GM19351 (cell line): ENCODE measurements at regions not wholly inside any gene's neighbourhood (a gene's known extent, or its start where the extent isn't known, plus 50 kb on each side); places are given as distances from the start of the nearest gene placed in this dataset.
A peak's percentile ranks its signal among the peaks of the same experiment; 100 is the strongest.
"Not testable (repeated sequence)": the region's sequence is repeated elsewhere in the genome, so short reads cannot be mapped to it uniquely, and the experiment has no call there.

Experiments used
- ATAC-seq: cut with Tn5 transposase; IDR thresholded peaks from one replicate; pipeline ENCODE4 v1.9.1; 2021; ENCODE audit warnings: mild to moderate bottlenecking, moderate library complexity; ENCODE audit not compliant: unreplicated experiment

DNA sequence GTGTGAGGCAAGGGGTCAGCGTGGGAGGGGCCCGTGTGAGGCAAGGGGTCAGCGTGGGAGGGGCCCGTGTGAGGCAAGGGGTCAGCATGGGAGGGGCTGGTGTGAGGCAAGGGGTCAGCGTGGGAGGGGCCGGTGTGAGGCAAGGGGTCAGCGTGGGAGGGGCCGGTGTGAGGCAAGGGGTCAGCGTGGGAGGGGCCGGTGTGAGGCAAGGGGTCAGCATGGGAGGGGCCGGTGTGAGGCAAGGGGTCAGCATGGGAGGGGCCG is 119.2 kb downstream of the SEPTIN14 start:
- not testable (repeated sequence) for ATAC-seq

DNA sequence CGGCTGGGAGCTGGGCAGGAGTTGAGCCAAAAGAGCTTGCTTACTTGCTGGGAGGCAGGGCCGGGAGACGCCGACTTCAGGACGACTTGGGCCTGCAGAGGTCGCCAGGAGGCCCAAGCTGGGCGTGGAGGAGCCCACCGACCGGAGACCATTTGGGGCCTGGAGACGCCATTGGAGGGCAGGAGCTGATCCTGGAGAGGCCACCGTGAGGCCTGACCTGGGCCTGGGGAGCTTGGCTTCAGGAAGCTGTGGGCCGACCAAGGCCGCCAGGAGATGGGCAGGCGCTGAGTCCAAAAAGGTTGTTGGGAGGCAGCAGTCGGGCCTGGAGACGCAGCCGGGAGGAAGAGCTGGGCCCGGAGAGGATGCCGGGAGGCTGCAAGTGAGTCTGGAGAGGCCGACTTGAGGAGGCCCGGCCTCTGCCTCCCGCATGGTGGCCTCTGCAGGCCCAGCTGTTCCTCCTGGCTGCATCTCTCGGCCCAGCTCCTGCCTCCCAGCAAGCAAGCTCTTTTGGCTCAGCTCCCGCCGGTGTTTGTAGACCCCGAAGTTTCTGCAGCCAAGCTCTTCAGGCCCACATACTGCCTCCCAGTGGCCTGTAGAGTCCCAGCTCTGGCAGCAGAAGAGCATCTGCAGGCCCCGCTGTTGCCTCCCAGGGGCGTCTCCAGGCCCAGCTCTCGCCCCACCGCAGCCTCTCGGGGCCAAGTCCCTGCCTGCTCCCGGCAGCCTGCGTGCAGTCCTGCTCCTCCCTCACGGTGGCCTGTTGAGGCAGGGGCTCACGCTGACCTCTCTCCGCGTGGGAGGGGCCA is 119.7 kb downstream of the SEPTIN14 start:
- not testable (repeated sequence) for ATAC-seq

DNA sequence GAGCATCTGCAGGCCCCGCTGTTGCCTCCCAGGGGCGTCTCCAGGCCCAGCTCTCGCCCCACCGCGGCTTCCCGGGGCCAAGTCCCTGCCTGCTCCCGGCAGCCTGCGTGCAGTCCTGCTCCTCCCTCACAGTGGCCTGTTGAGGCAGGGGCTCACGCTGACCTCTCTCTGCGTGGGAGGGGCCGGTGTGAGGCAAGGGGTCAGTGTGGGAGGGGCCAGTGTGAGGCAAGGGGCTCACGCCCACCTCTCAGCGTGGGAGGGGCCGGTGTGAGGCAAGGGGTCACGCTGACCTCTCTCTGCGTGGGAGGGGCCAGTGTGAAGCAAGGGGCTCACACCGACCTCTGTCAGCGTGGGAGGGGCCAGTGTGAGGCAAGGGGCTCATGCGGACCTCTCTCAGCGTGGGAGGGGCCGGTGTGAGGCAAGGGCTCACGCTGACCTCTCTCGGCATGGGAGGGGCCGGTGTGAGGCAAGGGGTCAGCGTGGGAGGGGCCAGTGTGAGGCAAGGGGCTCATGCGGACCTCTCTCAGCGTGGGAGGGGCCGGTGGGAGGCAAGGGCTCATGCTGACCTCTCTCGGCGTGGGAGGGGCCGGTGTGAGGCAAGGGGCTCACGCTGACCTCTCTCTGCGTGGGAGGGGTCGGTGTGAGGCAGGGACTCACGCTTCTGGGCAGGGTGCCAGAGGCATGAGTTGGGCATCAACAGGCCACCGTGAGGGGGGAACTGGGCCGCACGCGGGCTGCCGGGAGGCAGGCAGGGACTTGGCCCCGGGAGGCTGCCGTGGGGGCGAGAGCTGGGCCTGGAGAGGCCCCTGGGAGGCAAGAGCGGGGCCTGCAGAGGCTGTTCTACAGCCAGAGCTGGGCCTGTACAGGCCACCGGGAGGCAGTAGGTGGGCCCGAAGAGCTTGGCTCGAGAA is 120.6 kb downstream of the SEPTIN14 start:
- ATAC-seq, result not testable (repeated sequence)

DNA sequence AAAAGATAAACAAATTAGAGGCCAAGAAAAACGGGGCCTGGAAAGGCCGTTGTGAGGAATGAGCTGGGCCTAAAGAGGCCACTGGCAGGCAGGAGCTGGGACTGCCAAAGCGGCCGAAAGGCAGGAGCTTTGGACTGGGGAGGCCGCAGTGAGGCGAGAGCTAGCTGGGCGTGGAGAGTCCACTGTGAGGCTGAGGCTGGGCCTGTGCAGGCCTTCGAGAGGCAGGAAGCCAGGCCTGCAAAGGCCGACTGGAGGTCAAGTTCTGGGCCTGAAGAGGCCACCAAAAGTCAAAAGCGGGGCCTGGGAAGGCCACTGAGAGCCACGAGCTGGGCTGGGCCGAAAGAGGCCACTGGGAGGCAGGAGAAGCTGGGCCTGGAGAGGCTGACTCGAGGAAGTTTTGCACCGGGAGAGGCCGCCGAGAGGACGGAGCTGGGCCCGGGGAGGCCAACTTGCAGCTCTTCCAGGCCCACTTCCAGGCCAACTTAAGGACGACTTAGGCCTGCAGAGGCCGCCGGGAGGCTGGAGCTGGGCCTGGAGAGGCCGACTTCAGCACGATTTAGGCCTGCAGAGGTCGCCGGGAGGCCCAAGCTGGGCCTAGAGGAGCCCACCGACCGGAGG is 121.8 kb downstream of the SEPTIN14 start:
- not testable (repeated sequence) for ATAC-seq

DNA sequence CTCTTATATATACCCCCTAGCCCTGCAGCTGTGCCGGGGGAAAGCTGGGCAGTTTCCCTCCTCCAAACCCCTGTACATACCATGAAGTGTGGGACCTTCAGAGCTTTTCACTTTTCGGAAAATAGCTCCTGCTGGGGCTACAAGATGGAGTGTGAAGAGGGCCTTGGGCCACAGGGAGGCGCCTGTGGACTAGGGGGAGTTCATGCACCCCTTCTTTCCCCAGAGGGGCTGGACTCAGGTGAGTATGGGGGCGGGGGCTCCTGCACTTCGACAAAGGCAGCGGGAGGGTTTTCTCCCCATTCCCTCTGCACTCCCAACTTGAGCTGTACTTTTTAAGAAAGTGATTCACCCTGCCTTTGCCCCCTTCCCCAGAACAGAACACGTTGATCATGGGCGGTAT is 122.5 kb downstream of the SEPTIN14 start:
- not testable (repeated sequence) for ATAC-seq

DNA sequence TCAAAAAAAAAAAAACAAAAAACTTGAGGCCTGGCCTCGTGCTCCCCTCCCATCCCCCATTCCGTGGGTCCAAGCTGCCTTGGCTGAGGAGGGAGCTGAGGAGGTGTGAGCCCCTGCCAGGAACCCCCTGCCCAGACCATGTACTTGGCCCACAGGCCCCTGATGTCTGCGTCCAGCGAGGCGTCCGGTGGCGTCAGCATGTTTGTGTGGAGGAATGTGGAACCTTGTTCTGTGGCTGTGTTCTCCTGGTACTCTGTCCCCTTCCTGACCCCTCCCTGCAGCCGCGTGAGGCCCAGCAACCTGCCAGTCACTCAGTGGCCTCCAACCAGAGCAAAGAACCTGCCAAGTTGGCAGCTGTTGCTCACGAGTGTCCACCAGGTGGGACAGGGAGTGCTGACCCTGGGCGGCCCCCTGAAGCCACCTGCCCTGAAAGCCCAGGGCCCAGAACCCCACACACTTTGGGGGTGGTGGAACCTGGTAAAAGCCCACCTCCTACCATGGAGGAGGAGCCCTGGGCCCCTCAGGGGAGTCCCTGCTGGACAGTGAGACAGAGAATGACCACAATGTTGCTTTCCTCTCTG is 125.8 kb downstream of the SEPTIN14 start:
- ATAC-seq, result not testable (repeated sequence)

DNA sequence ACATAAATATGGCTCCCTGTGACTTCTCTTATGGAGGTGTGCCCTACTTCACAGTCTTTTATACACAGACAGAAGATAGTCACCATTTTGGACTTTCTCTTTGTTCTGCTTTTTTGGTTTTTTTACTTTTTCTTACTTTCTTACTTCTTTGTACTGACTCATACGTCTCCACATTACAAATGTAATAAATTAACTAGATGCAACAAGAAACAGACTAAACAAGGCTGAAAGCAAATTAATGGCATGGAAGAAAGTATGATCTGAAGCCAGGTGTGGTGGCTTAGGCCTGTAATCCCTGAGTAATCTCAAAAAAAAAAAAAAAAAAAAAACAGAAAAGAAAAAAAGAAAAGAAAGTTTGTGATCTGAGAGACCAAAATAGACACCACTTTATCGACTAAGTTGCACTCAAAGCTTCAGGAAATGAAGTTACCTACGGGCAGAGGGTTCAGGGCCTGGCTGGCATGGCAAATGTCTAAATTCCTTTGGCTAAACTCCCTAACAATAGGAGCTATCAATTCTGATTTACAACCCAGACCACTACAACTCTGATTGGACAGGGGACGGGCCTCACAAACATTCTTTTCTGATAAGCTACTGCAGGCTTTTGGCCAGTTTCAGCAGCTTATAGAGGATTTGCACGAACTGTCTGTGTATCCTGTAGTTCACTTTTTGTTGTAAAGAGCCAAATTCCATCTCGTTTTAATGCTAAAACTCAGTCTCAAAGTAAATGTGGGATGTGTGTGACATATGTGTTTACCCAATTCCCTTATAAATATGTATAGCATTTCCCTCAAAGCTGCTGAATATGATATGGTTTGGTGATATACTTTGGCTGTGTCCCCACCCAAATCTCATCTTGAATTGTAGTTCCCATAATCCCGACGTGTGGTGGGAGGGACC is 129.1 kb downstream of the SEPTIN14 start:
- no peak for ATAC-seq

DNA sequence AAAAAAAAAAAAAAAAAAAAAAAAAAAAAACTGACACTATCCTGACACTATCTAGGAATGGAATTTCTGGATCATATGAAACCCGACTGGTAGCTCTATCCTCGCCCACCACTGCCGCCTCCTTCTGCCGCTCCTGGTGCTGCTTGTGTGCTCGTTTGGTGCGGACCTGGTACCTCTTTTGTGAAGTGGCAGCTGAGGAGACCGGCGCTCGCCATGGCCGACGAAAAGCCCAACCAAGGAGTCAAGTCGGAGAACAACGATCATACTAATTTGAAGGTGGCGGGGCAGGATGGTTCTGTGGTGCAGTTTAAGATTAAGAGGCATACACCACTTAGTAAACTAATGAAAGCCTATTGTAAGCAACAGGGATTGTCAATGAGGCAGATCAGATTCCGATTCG is 130.6 kb downstream of the SEPTIN14 start:
- no peak for ATAC-seq

DNA sequence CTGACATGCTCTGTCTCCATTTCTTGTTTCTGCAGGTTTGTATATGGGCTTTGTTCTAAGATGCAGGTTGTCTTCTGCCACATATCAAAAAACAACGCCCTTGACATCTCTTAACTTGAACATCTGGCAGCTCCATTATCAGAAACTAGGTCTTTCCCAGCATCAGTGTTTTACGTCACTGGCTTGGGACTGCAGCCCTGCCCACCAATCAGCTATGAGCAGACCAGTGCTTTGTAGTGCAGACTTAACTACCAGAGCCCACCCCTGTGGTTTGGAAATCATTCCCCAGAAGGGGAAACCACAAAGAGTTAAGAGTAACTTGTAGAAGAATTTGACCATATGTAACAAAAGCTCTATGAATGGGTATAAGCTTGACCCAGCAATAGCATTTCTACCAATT is 132.4 kb downstream of the SEPTIN14 start:
- ATAC-seq, result no peak

DNA sequence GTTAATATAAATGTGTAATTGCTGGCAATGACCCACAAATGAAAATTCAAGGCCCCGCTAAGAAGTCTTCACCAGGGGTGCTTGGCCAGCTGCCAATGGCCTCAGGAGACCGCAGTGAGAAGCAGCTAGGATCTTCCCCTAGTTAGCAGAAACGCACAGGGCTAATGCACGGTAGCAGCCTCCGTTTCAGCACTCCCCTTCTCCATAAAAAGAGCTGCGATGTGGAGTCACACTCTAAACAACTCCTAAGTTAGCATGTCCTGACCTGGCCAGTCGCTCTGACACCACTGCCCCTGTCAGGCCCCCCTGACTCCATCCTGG is 139.0 kb downstream of the SEPTIN14 start:
- no peak for ATAC-seq

DNA sequence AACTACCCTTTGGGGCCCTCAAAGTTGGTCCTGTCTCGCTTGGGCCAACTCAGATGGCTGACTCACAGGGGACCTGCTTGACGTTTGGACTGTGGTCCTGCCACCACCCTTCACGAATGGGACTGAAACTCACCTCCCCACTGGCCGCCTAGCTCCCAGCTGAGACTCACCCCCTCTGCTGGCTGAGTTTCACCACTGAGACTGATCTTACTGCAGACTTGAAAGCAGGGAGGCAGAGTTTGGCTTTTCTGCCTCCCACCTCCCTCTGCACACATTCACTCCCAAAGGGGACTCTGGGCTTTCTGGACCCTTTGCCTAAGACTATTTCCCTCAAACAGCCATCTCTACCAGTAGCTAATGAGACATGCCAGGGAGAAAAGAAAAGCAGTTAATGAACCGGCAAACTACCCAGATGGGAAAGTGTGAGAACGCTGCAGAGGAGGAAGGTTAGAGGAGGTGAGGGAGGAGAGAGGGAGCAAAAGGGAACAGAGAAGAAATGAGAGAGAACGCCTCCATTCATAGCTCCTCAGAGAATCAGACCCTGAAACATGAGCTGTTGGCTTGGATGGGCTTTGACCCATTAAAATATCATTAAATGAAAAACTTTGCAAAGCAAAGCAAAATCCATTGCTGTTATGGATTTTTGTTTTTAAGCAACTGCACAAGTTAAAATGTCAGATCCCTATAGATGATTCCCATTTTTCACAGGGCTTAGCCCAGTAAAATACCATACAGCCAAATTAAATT is 139.5 kb downstream of the SEPTIN14 start:
- ATAC-seq, result peak; percentile 100

DNA sequence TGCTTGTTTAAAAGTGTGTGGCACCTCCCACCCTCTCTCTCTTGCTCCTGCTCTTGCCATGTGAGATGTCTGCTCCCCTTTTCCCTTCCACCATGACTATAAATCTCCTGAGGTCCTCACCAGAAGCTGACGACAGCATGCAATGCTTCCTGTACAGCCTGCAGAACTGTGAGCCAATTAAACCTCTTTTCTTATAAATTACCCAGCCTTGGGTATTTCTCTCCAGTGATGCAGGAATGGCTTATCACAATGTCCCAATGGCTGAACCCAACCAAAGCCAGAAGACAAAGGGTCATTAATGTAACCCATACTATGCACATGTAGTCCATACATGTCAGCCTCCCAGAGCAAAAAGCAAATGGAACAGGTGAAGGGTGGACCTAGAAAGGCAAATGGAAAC is 141.5 kb downstream of the SEPTIN14 start:
- ATAC-seq, result not testable (repeated sequence)

DNA sequence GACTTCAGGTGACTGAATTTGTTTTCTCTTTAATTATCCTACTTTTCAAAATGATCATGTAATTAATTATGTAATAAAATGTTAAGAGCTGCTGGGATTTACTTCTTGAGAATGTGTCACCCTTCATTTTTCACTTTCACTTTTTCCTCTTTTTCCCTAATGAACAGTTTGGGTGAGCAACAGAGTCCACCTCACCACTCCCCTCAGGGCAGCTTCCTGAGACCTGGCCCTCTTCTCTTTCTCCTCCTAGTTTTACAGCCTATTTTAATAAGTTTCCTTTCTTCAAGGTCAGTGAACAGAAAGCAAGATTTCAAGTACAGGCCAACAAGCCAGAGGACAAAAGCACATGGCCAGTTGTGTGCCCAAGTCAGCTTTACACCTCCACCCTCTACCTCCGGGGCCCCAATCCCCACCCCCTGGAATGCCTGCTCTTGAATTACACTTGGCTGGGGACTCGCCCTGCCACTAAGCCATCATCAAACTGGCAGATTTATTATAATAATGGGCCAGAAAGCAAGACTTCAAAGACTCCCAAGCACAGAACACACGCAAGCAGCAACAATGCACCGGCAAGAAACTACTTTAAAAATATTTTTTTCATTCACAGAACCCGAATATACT is 143.1 kb upstream of the VOPP1 start:
- ATAC-seq, result not testable (repeated sequence)

DNA sequence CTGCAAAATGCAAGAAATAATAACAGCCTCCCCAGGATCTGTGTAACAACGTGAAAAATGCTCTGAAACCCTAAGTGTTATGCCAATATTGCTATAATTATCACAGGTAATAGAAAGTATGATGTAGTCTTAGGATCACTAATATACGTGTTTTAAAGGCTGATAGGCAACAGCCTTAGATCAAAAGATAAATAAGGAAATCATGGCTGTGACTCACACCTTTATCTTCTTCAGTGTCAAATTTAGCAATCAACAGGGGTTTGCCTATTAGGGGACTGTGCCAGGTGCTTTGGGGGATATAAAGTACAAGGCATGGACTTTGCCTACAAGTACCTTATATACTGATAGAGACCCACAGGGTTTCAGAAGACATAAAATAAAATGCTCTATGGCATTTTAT is 142.1 kb upstream of the VOPP1 start:
- ATAC-seq, result not testable (repeated sequence)

DNA sequence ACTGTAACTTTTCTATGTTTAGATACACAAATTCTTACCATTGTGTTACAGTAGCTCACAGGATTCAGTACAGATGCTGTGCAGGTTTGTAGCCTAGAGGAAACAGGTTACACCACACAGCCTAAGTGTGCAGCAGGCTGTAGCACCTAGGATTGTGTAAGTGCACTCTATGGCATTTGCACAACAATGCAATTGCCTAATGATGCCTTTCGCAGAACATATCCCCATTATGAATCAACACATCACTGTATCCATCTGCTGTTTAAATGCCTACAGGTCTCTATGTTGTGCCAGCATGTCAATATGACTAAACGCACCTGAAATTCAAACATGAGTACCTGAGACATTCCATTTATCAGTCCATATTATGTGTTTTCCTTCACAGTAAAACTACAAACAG is 138.0 kb upstream of the VOPP1 start:
- ATAC-seq, result not testable (repeated sequence)

DNA sequence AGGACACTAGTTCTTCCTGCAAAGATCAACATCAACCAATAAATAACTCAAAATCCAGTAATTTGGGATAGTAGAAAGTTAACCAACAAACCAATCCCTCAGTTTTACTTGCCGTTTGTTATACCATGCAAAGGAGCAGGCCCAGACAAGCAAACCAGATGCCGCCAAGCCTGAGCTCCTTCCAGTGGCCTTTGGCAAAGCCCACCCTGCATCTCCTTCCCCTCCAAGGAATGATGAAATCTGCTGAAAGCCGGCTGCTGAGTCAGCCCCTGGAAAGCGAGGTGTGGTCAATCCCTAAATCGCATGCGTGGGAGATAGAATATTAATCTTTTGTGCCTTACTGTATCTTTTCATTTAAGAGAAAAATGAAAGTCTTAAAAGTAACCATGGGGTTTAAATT is 135.7 kb upstream of the VOPP1 start:
- ATAC-seq, result not testable (repeated sequence)

DNA sequence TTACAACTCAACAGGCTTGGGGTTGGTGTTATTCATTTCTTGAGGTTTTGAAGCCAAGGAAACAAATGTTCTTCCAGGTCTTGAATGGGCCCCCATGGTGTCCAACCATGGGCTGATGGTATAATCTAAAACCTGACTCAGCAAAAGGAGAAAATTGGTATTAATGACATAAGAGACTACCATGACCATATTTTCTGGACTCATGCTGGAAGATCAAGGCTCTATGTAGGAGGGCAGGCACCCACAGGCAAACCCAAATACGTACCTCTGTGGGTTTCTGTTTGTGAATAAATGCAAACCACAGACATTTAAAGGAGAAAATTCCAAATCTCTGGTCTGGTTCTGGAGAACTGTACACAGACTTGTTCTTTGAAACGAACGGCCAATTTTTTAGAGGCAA is 135.1 kb upstream of the VOPP1 start:
- ATAC-seq, result not testable (repeated sequence)

DNA sequence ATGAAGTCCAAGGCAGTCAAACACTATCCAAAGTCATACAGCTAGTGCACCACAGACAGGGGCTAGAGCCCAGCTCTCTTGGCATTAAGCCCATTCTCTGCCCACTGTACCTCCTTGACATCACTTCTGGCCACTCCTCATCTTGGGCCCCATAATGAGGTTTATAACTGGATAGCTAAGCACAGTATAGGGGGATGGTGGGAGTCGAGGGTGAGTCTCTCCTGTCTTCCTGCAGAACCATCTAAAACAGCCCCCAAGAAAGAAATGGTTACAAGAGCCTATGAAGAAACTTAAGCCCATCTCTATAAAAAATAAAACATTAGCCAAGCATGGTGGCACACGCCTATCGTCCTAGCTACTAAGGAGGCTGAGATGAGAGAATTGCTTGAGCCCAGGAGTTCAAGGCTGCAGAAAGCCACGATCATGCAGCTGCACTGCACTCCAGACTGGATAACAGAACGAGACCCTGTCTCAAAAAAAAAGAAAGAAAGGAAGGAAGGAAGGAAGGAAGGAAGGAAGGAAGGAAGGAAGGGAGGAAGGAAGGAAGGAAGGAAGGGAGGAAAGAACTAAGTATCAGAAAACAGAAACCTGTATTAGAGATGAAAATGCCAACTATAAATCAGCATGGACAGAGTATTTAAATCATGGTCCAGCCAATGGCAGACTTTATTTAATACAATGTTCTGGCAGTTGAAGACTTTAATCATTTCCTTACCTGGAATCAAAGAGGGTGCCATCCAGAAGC is 134.3 kb upstream of the VOPP1 start:
- not testable (repeated sequence) for ATAC-seq
